NCI-H1092 (cell line): ENCODE measurements at regions not wholly inside any gene's neighbourhood (a gene's known extent, or its start where the extent isn't known, plus 50 kb on each side); places are given as distances from the start of the nearest gene placed in this dataset.

ENCODE experiments used
- DNase-seq: peaks from one replicate; lab custom pipeline; 2025; lab: John Stamatoyannopoulos, UW

- no peak for DNase-seq
Measured at GRCh38 chr4:82031376-82031927, 342.3 kb downstream of the HNRNPD start.

DNA sequence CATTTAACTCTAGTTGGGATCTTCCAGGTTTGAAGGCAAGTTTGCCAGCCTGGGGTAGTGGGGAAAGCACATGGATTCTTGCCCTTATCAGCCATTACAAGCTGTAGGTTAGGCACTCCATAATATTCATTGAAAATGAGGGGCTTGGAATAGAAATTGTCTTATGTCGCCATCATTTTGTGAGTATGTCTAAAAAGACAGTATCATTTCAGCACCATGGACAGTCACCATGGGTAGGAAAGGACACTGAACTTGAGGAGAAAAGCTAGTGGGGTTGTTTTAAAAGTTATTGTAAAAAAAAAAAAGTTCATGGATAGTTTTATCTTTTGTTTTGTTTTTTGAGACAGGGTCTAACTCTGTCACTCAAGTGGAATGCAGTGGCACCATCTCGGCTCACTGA is 356.1 kb downstream of the HNRNPD start:
- DNase-seq, result no peak

DNA sequence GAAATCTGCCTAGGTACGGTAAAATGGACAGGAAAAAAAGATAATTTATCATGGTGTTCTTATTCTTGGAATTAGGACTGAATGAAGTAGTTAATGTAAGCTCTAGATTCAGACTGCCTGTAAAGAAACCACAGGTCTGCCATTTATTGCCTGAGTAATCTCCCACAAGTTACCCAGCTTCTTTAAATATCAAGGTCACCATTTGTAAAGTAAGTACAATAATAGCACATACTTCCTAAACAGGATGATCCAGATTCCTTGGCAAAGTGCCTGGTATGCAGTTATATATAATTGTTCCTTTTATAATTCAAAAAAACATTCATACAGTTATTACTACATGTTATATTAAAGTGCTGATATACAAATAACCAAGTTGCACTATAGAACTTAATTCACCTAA is 368.6 kb downstream of the HNRNPD start:
- DNase-seq, result no peak

GRCh38 chr4:81997313-81997712 is 376.5 kb downstream of the HNRNPD start:
- no peak for DNase-seq

DNA sequence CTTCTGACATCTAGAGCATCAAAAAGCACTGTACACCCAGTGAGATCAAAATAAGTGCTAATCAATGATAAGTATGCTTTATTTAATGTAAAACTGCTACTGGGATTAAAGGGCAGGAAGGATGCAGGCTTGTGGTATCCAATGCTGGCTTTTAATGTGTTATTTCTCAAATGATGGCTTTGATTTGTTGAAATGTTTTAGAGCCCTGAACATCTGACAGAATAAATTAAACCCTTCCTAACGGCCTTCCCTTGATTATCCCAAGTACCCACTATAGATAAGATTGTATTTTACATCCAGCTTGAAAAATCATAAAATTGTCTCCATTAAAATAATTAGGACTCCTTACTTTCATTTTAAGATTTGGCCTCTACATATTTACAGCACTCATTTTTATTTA is 382.9 kb downstream of the HNRNPD start:
- DNase-seq, result no peak

DNA sequence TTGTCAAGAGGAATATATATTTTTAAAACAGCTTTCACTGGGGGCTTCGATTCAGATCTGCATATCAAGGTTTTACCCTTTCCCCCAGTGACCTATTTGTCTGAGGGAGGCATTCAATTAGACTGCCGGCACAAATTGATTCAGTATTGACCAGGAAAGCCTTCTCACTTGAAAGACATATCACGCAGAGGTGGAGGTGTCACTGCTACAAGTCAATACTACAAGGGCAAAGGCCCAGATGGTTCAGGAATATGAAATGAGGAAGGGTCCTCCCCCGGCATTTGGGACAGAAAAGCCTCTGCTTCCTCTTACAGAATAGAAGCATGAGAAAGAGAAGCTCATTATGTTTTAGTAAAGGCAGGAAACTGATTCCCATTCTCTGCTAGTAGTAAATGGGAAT is 383.6 kb downstream of the HNRNPD start:
- DNase-seq, result no peak

DNA sequence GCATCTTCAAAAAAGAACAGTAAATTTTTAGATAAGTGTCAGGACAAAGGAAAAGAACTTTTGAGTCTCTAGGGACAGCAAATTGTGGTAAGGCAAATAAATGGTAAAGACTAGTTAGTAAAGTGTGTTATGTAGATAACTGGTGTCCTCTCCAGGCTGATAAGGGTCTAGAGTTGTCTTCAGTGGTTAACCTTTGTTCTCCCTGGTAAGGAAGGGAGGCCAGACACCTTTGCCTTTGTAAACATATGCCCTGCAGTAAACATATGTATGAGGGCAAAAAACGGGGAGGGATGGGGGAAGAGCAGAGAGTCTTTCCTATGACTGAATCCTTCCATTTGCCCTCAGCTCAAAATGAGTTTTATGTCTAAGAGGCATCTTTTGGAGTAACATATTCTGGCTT is 384.6 kb downstream of the HNRNPD start:
- DNase-seq, result no peak

- no peak for DNase-seq
Measured at GRCh38 chr4:81988178-81988577, 385.6 kb downstream of the HNRNPD start.

DNA sequence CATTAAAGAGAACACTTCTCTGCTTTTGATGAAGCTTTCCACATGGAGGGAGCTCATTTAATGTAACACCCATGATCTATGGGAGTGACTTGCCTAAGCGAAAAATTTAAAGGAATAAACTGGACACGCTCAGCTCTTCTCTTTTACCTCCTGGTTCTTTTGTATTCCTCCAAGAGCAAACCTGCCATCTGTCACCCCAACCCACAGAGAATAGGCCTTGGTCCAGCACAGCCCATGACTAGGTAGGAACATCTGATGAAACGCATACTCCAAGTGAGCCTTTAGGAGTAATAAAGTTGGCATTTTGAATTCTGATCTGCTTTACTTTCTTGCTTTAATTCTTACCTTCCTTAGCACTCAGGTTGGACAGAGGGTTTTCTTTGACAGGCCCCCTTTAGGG is 389.0 kb downstream of the HNRNPD start:
- no peak for DNase-seq

- no peak for DNase-seq
Measured at GRCh38 chr4:81982846-81983540, 390.8 kb downstream of the HNRNPD start.

- no peak for DNase-seq
Measured at GRCh38 chr4:81981218-81981617, 392.6 kb downstream of the HNRNPD start.

DNA sequence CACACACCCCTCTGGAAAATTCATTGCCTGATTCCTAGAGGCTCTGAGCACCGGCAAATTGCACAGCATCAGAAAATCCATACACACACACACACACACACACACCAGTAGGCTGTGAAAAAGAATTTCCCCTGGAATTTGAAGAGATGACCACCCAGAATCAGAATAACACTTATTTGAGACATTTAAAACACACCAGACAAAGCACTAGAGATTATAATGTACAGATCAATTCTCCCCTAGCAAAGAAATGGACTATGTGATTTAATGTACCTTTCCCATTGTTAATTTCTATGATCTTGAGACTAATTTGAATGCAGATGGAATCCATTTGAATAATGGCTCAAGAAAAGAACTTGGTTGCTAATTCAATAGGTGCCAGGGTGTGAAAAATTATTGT is 399.3 kb downstream of the HNRNPD start:
- no peak for DNase-seq

DNA sequence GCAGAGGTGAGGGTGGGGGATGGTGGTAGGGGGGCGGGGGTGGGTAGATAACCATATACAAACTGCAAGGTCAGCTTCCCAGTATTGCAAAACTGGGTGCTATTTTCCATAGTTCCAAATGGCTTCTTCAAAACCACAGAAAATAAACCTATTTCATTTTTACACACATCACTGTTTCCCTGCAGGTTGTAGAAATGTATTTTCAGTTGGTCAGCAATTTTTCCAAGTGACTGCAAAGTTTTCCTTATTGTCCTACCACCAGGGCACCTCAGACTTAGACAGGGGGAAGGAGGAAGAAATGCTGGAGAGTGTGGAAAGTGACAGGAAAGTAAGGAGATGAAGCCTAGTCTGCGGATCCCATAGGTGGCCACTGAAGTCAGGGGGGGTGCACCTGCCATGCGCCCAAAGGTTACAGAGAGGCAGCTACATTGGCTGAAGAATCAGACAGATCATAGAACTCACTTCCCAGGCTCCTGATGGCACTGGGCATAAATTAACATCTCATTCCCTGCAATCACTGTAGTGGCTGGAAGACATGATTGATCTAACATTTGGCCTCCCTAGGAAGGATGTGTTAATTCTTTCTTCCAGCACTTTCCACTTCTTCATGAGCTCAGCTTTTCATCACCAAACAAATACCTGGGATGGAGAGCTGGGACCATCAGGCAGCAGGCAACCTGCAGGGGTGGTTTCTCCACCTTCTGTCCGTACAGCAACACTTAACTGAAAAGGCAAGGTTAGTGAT is 402.0 kb downstream of the HNRNPD start:
- DNase-seq, result no peak

- DNase-seq, result no peak
Measured at GRCh38 chr4:81971061-81971460, 402.7 kb downstream of the HNRNPD start.

- DNase-seq, result no peak
Measured at GRCh38 chr4:81970454-81970853, 403.3 kb downstream of the HNRNPD start.

DNA sequence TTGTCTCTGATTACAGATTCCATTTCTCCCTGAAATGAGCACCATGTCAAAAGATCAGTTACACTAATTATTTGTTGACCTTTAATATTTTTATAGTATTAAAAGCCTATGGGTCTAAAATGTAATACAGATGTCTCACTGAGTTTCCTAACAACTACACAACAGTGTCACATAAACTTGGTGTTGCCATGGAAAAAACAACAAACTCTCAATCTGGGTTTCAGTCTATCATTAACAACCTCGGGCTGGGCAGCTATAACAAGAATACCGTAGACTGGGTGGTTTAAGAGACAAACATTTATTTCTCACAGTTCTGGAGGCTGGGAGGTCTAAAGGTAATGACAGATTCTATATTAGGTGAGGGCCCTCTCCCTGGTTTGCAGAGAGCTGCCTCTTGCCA is 407.1 kb downstream of the HNRNPD start:
- no peak for DNase-seq

GRCh38 chr4:81965911-81966310 is 407.9 kb downstream of the HNRNPD start:
- DNase-seq, result no peak

DNA sequence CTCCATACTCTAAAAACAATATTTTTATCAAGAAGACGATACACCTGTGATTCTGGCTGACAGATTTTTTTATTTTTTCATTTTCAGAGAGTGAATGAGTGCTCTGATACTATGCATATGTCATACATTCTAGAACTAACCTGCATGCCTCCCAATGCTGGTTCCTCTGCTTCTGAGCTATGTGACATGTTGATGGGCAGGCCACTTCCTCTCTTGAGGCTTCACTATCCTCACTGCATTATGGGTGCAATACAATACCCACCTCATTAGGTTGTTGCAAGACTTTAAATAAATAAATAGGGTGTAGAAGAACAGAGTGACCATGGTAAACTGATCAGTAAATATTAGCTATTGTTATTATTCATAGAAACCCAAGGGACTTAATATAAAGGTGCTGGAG is 408.3 kb downstream of the HNRNPD start:
- DNase-seq, result no peak

GRCh38 chr4:81963763-81964020 is 410.1 kb downstream of the HNRNPD start:
- no peak for DNase-seq

- no peak for DNase-seq
Measured at GRCh38 chr4:81963015-81963762, 410.6 kb downstream of the HNRNPD start.

DNA sequence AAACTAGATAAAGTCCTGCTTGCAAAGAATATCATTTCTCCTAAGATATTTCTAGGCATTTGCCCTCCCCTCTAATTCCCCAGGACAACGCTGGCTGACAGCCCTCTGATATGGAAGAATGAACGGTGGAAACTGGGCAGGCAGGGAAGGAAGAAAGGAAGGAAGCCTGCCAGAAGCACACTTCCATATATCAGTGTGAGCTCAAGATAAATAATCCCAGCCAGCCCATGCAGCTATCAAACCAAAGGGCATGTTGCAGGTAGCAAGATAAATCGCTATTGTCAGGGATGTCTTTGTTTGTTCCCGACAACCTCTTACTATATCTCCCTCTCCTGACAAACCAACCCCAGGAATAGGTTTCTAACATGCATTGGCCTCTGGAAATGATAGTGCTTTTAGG is 412.8 kb downstream of the HNRNPD start:
- DNase-seq, result no peak

DNA sequence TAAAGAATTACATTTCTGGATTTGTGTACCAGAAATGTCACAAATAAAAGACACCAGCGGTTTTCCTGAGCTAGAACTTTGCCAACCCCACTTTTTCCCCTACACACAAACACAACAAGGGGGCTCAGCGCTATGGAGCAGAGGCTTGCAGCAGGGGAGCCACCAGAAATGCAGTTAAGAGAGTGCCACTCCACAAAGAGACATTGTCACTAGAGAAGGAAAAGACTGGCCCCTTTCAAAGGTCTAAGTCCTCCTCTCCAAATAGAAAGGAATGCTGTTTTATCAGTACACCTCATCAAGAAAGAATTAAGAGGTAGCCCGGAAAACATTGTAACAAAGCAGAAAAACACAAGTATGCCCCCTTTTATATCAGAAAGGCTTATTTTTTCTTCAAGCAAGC is 419.5 kb downstream of the HNRNPD start:
- no peak for DNase-seq

- DNase-seq, result no peak
Measured at GRCh38 chr4:81951891-81952455, 421.8 kb downstream of the HNRNPD start.
